GM19463 (cell line): ENCODE measurements at regions not wholly inside any gene's neighbourhood (a gene's known extent, or its start where the extent isn't known, plus 50 kb on each side); places are given as distances from the start of the nearest gene placed in this dataset.

Source experiments
- ATAC-seq: cut with Tn5 transposase; IDR thresholded peaks from one replicate; pipeline ENCODE4 v1.9.1; 2021; ENCODE audit warnings: mild to moderate bottlenecking, moderate library complexity; ENCODE audit not compliant: unreplicated experiment

GRCh38 chr4:133245226-133245625 is 96.1 kb downstream of the PCDH10 start:
- no peak for ATAC-seq
